Activated CD8-positive, alpha-beta T cell treated with anti-CD3 and anti-CD28 coated beads for 36 hours (primary cell): ENCODE measurements at regions not wholly inside any gene's neighbourhood (a gene's known extent, or its start where the extent isn't known, plus 50 kb on each side); places are given as distances from the start of the nearest gene placed in this dataset.

Source experiments
- ATAC-seq: fragments of 200-7000 bp; cut with Tn5 transposase; one replicate; pipeline ENCODE4 v1.10.0; 2021; ENCODE audit warnings: mild to moderate bottlenecking, moderate library complexity
- CTCF ChIA-PET: fragments of 350-600 bp; sonication (Branson Sonifier 250); formaldehyde crosslinking; loops from one replicate; lab custom pipeline; 2021; ENCODE audit warnings: antibody characterized with exemption; lab: Charles Lee
- POLR2A ChIA-PET: fragments of 350-600 bp; sonication (Branson Sonifier 250); formaldehyde crosslinking; loops from one replicate; lab custom pipeline; 2021; ENCODE audit warnings: antibody characterized with exemption; lab: Charles Lee
- DNase-seq: peaks from one replicate; pipeline ENCODE4 v3.0.0-alpha.2; 2020
- H3K27ac Mint-ChIP-seq: one replicate; pipeline ENCODE4 v1.8.0; 2021; ENCODE audit warnings: mild to moderate bottlenecking, mixed read lengths
- H3K27me3 Mint-ChIP-seq: one replicate; pipeline ENCODE4 v1.8.0; 2021; ENCODE audit warnings: mixed read lengths
- H3K36me3 Mint-ChIP-seq: one replicate; pipeline ENCODE4 v1.8.0; 2021; ENCODE audit warnings: low read depth, mixed read lengths
- H3K4me1 Mint-ChIP-seq: one replicate; pipeline ENCODE4 v1.8.0; 2021; ENCODE audit warnings: low read depth, mixed read lengths
- H3K4me3 Mint-ChIP-seq: one replicate; pipeline ENCODE4 v1.8.0; 2021; ENCODE audit warnings: mild to moderate bottlenecking, moderate library complexity, mixed read lengths
- H3K9me3 Mint-ChIP-seq: one replicate; pipeline ENCODE4 v1.8.0; 2021; ENCODE audit warnings: mixed read lengths
- intact Hi-C: fragments of 100-400 bp; cut with micrococcal nuclease; formaldehyde crosslinking; loops from one replicate; pipeline ENCODE4 v1.10.0; 2022
- TF ChIP-seq, protein P1 (sequence below): fragments of 200-600 bp; IDR thresholded peaks from one replicate; pipeline ENCODE4 v1.8.0; 2022; ENCODE audit warnings: antibody characterized with exemption, mild to moderate bottlenecking

DNA sequence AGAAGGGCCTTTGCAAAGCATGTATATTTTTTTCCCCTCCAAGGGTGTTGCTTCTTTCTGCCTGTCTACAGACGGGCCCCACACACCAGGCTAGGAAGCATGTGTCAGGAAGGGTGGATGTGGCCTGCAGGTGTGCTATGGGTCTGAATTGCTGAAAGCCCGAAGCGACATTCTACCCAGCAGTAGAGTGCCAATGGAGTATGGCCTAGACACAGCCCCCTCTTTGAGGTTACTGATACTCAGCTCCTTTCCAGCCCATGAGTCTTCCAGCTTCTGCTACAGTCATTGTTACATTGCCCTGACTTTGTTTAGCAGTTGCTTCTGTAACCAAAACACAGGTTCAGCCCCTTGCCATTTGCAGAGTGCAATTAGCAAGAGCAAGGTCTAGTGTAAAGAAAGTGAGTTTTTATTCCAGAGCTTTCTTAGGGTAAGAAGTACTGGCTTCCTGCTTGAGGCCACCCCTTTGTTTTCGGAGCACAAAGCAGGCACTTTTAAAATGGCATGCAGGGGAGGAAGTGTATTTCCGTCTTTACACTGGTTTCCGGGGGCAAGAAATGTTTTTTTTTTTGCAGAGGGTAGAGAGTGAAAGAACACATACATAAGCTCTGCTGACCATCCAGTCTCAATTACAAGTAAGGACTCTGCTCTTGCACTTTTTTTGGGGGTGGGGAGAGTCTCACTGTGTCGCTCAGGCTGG lies 428.0 kb upstream of the AMELY start:
- Mint-ChIP-seq H3K4me3 (peak overlapping the region; percentile 13), H3K4me1 (peaks cover 67% of the 10 kb centered on the region), H3K27me3 (no peaks in the 10 kb centered on the region), H3K9me3 (no peaks in the 10 kb centered on the region), H3K27ac (peak overlapping the region; percentile 89), H3K36me3 (peaks cover 52% of the 10 kb centered on the region)
- DNase-seq: peak; percentile 17
- ChIA-PET CTCF (no interaction called here), POLR2A (interaction anchor here (0.8 kb wide), 1 partner anchor 15 kb away, joined by 3 read pairs; no protein-coding TSS in a partner anchor)
- peak; percentile 41 for ATAC-seq
- intact Hi-C loops: no loop called here
- TF ChIP-seq, protein P1, sequence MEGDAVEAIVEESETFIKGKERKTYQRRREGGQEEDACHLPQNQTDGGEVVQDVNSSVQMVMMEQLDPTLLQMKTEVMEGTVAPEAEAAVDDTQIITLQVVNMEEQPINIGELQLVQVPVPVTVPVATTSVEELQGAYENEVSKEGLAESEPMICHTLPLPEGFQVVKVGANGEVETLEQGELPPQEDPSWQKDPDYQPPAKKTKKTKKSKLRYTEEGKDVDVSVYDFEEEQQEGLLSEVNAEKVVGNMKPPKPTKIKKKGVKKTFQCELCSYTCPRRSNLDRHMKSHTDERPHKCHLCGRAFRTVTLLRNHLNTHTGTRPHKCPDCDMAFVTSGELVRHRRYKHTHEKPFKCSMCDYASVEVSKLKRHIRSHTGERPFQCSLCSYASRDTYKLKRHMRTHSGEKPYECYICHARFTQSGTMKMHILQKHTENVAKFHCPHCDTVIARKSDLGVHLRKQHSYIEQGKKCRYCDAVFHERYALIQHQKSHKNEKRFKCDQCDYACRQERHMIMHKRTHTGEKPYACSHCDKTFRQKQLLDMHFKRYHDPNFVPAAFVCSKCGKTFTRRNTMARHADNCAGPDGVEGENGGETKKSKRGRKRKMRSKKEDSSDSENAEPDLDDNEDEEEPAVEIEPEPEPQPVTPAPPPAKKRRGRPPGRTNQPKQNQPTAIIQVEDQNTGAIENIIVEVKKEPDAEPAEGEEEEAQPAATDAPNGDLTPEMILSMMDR: no peak

DNA sequence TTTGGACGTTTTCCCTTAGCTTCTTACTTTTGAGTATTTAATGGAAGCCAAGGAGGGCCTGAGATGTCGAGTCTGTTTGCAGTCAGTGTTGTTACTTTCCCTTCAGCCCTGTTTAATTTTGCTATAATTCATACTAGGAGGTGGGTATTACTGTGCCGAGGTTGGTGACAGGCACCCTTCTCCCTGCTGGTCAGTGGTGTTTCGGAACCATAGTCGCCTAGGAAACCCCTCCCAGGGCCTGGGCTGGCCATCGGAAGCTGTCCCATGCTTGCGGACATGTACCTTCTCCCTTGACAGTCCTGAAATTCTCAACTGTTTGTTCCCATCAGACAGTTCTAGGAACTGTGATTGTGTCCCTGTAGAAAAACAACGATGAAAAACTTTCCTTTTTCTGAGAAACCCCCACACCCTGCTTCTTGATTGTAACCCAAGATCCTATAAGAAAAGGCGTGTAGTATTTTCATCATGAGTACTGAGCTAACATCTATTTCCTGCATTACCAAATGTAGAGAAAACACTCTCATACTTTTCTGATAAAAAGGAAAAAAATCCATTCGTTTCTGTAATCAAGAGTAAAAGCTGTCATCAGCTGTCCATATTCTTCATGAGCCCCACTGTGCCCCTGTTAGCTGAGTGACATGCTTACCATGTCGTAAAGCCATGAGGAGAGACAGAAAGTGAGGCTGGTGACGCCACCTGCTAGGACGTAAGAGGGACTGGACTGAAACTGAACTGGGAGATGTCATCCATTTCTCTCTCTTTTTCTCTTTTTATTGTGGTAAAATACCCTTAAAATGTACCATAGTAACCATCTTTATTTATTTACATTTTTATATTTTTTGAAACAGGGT lies 424.7 kb upstream of the AMELY start:
- Mint-ChIP-seq H3K9me3 (no peaks in the 10 kb centered on the region), H3K36me3 (peaks cover 50% of the 10 kb centered on the region), H3K27me3 (no peaks in the 10 kb centered on the region), H3K27ac (peak overlapping the region; percentile 88), H3K4me3 (peak overlapping the region; percentile 57), H3K4me1 (peaks cover 65% of the 10 kb centered on the region)
- intact Hi-C loops: no loop called here
- ATAC-seq: peak; percentile 61
- TF ChIP-seq, protein P1: no peak
- DNase-seq: peak; percentile 38
- ChIA-PET CTCF (no interaction called here), POLR2A (no interaction called here)

DNA sequence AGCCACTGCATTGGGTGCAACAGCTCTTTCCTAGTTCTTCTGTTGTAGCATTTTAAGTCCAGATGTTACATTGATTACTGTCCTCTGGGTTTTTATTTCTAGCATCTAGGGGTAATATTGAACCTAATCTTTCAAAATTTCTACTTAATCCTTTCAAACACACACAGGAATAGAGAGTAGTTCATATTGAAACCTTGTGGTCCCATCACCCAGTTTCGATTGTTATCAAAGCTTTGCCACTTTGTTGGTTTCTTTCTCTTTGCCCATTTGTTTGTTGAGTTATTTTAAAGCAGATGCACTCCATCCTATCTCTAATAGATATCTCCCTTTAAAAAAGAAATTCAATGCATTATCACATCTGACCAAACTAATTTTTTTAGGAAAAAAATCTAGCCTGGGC lies 422.9 kb upstream of the AMELY start:
- CTCF ChIA-PET: no interaction called here
- H3K36me3 Mint-ChIP-seq: peaks cover 57% of the 10 kb centered on the region
- intact Hi-C loops: no loop called here
- H3K27me3 Mint-ChIP-seq: no peaks in the 10 kb centered on the region
- POLR2A ChIA-PET: no interaction called here
- H3K27ac Mint-ChIP-seq: peak overlapping the region; percentile 75
- TF ChIP-seq, protein P1: no peak
- H3K4me1 Mint-ChIP-seq: peaks cover 63% of the 10 kb centered on the region
- peak overlapping the region; percentile 24 for H3K4me3 Mint-ChIP-seq
- H3K9me3 Mint-ChIP-seq: no peaks in the 10 kb centered on the region
- DNase-seq: no peak
- peak; percentile 29 for ATAC-seq

DNA sequence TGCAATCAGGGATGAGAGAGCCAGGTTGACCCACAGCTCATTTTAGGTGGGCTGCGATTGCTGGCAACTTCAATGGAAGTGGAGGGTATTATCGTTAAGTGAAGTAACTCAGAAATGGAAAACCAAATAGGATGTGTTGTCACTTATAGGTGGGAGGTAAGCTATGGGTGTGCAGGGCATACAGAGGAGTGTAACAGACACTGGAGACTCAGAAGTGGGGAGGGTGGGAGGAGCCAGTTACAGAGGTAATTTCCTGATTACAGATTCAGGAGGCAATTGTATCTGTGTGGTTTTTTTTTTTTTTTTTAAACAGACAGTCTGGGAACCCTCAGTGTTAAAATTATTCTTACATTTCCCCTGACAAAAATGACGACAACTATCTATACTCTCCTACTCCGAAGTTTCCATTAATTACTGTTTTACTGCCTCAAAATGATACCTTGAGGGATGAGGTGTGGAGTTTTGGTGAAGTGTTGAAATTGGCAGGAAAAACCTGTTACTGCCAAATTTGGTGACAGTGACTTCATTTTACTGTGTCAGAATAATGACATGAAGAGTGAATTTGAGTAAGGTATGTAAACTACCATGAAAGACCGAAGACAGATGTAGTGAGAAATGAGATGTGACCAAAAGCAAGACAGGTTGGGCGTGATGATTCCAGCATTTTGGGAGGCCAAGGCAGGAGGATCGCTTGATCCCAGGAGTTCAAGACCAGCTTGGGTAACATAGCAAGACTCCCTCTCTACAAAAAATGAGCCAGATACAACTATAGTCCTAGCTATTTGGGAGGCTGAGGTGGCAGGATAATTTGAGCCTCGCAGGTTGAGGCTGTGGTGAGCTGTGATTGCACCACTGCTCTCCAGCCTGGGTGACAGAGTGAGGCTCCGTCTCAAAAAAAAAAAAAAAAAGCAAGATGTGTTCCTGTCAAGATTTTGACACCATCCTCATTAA lies 415.0 kb upstream of the AMELY start:
- Mint-ChIP-seq H3K4me3 (peak overlapping the region; percentile 44), H3K36me3 (peaks cover 51% of the 10 kb centered on the region), H3K27me3 (no peaks in the 10 kb centered on the region), H3K4me1 (peaks cover 47% of the 10 kb centered on the region), H3K27ac (peak overlapping the region; percentile 99), H3K9me3 (no peaks in the 10 kb centered on the region)
- intact Hi-C loops: loop anchor here (10.0 kb wide), 1 partner anchor 52 kb away; no protein-coding TSS in a partner anchor
- ChIA-PET POLR2A (no interaction called here), CTCF (interaction anchor here (1.2 to 1.7 kb wide), 3 partner anchors 8 to 54 kb away, joined by 4 to 5 read pairs (median 5); no protein-coding TSS in a partner anchor)
- DNase-seq (peak; percentile 67), ATAC-seq (peak; percentile 84)
- TF ChIP-seq, protein P1: no peak
